ENCODE measurements at regions not wholly inside any gene's neighbourhood (a gene's known extent, or its start where the extent isn't known, plus 50 kb on each side); places are given as distances from the start of the nearest gene placed in this dataset.

DNA sequence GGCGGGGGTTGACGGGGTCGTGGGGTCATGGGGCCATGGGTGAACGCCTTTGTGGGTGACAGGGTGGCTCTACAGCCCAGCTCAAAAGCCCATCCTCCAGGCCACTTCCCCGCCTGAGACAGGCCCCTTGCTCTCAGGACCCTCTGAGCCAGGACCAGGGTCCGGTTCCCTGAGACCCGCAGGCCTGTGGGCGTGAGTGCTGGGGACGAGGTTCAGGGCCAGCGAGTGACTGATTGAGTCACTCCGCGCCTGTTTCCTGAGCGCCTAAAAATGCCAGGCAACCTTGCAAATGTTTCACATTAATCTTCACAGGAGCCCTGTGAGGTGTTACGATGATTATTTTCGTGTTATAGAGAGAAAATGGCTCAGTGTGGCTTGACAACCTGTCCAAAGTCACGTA lies 97.8 kb downstream of the ZNF674 start:
- peak in 1 of 11 donors; percentile 1 for DNase-seq (ENCODE audit: extremely low read depth in 1 of 11, low read depth in 9 of 11, low spot score in 4 of 11)

DNA sequence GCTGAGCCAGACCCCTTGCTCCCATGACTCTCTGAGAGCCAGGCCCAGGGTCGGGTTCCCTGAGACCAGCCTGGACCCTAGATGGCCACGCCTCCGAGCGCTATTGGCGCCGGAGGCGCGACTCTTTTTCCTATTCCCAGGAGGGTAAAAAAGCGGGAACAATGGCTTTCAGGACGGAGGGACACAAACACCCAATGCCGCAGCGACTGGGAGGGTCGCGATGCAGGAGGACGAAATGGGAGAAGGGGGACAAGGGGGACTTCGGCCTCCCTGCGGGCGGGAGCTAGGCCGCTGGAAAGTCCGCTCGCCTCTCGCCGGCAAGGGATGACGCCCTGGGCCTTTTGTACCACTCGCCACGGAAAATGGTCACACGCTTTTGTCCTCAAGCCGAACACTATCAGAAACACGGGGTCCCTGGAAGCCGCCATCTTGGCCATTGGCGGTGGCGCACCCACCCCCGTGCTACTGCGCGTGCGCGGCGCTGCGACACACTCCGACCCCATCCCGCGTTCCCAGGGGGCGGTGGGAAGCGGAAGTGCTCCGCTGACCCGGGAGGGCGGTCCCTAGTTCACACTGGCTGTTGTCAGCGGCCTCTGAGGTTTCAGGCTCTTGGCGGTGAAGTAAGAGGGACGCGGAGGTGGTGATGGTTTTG lies 98.4 kb downstream of the ZNF674 start:
- peak; percentile 53 to 84 (median 75) for DNase-seq (ENCODE audit: extremely low read depth in 1 of 11, low read depth in 9 of 11, low spot score in 4 of 11)

DNA sequence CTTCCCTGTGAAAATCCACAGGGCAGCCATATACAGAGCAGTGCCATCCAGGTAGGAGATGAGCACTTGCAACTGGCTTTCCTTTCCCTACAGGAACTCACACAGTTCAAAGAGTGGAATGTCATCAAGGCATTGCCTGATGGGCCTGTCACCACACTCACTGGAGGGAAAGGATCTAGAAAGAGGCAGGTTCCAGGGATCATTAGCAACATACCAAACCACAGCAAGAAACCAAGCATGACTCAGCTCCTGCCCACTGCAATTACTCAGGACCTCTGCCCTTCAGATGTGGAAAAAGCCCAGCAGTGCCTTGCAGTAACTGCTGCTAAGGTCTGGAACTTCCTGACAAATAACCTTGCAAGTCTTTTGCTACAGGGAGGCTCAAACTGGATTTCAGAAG lies 101.2 kb downstream of the ZNF674 start:
- DNase-seq (ENCODE audit: extremely low read depth in 1 of 11, low read depth in 9 of 11, low spot score in 4 of 11): no peak

DNA sequence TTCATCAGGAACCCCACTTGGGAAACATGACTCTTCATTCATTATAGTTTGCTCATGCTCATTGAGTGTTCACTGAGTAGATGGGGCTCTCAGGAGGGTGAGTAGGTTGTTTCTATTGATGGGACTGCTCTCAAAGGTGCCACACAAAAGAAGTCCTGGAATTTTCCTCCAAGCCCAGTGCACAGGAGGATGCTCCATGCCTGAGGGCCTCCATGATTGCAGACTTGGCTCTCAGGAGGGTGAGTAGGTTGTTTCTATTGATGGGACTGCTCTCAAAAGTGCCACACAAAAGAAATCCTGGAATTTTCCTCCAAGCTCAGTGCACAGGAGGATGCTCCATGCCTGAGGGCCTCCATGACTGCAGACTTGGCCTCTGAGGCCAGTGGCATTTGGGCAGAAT lies 108.5 kb downstream of the ZNF674 start:
- no peak for DNase-seq (ENCODE audit: extremely low read depth in 1 of 11, low read depth in 9 of 11, low spot score in 4 of 11)

DNA sequence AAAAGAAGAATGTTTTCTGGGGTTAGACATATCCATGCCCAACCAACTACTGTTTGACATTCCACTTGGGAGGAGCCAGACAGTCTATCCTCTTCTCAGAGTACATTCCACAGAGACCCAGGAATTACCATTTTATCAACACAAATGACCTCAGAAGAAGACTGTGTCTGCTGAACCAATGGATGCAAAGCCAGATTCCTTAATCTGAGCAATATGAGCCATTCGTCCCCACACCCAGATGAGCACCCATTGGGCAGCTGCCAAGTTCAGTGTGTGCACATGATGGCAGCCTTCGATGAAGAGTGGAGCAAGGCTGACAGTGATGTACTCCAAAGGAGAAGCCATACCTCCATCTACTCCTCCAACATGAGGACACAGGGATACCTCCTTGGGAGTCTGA lies 111.3 kb downstream of the ZNF674 start:
- no peak for DNase-seq (ENCODE audit: extremely low read depth in 1 of 11, low read depth in 9 of 11, low spot score in 4 of 11)

DNA sequence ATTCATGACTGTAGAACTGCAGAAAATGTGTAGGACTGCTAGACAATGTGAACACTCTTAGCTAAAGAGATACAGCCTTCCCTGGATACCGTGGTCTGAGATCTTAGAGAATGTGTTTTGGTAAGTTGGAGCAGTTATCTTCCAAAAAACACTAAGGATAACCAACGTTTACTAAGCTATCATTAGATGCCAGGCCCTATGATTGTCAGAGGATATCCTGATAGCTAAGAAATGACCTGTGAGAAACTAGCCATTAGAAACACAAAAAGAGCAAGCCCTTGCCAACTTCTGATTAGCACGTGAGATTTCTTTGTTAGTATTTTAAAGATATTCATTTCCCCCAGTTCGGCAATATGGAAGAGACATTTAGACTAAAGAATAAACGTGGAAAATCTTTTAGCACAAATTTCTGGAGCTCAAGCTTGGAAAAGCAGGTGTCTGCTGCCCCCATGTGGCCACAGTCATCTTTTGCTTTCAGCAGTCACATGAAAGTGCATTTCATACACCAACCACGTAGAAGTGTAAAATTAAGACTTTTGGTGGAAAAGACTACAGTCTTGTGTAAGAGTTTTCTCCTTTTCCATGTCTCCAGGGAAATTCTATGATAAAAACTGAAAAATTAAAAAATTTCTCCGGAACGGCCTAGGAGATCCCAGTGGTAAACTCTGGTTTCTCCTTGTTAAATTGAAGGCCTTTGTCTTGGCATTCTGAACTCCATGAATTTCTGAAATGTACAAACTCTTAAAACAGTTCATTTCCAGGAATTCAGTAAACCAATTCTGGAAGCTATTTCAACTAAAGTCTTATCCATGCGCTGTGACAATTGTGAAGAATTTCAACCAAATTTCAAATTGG lies 136.4 kb downstream of the ZNF674 start:
- peak in 10 of 11 donors; percentile 29 to 61 (median 40) for DNase-seq (ENCODE audit: extremely low read depth in 1 of 11, low read depth in 9 of 11, low spot score in 4 of 11)

DNA sequence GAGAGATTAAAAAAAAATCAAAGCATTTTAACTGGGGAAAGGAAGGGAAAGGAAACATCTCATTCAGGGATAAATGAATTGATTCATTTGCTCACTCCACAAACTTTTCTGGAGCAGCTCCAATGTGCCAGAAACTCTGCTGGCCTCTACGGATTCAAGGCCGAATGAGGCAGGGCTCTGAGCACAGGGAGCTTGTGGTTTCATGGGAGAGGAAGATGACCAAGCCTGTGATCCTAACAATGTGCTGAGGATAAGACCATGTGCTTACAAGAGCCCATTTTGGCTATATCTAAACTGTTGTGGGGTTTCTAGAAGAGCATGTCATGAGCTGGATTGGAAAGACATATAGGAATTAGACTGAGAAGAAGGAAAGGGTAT lies 137.5 kb downstream of the ZNF674 start:
- no peak for DNase-seq (ENCODE audit: extremely low read depth in 1 of 11, low read depth in 9 of 11, low spot score in 4 of 11)

DNA sequence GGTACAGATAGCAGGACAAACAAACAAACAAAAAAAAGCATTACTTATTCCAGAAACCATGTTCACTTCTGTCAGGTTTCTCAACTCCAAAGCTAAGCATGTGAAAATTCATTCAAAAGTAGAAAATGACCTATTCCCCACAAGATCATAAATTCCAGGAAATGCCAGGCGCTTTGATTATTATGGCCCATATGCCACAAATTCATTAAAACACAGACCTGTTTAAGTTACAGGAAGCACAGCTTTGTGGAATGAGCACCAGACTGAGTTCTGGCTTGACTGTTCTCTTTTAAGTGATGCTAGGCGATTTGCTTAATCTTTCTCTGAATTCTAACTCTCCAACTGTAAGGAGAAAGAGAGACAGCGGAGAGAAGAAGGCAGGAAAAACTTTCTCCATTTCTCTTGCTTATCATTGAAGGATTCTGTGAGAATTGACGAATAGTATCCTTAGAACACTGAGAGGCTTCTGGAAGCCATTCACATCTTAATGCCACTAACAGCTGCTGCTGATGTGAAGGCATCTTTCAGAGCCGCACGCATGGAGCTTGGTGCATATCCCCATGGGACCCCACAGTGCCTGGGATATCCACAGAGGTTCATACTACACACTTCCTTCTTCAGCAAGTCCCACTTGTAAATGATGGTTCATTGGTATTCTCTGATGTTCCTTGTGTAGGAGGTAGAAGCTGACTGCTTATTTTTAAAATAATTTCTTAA lies 138.0 kb downstream of the ZNF674 start:
- DNase-seq (ENCODE audit: extremely low read depth in 1 of 11, low read depth in 9 of 11, low spot score in 4 of 11): no peak

DNA sequence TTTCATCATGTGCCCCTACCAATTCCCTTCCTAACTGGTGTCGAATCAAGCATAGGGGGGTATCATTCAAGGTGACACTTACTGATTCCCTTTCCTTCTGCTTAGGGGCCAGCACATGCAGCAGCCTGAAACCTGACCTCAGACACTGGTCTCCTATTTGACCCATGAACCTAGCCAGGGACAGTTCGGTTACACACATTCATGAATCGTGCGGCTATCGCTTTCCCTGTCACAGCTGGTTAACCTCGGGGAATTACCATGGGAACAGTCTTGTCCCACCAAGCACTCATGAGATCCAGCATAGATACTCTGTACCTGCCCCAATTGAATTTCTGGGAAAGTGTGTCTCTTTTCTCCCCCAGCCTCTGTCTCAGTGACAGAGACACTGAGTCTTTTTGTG lies 140.4 kb downstream of the ZNF674 start:
- peak in 8 of 11 donors; percentile 13 to 59 (median 38) for DNase-seq (ENCODE audit: extremely low read depth in 1 of 11, low read depth in 9 of 11, low spot score in 4 of 11)

DNA sequence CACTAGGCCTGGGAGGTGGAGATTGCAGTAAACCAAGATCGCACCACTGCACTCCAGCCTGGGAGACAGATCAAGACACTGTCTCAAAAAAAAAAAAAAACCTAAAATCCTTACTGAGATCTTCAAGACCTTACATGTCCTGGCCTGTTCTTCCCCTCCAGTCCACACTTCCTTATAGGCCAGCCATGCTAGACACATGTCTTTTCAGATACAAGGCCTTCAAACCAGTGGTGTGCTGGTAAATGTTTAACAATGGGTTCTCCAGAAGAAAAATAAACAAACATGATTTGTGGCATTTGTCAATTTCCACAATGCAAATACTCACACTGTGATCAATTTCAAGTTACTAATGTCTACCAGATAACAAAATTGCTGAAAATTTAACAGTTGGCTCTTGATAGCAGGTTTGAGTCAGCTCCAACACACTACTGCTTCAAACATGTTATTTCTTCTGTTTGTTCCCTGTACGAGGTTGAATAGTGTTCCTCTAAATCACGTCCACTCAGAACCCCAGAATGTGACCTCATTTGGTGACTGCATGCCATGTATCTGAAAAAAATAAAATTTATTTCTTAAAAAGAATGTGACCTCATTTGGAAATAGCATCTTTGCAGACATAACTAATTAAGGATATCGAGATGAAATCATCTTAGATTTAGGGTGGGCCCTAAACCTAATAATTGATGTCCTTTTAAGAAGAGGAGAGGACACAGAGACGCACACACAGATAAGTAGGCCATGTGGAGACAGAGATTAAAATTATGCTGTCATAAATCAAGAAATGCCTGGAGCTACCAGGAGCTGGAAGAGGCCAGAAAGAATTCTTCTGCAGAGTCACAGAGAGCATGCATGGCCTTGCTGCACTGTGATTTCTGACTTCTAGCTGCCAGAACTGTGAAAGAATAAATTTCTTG lies 144.4 kb downstream of the ZNF674 start:
- no peak for DNase-seq (ENCODE audit: extremely low read depth in 1 of 11, low read depth in 9 of 11, low spot score in 4 of 11)

DNA sequence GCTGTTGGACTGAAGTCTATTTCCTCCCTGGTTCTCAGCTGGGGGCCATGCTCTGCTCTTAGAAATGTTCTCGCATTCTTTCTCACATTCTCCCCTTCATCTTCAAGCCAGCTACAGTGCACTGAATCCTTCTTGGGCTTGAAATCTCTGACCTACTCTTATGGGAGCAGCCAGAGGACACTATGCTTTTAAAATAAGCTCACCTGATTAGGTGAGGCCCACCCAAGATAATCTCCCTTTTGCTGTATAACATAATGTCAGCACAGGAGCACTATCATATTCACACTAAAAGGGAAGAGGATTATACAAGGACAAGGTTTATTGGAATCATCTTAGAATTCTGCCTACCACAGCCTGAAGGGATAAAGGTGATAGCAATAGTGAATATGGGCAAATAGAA lies 146.3 kb downstream of the ZNF674 start:
- no peak for DNase-seq (ENCODE audit: extremely low read depth in 1 of 11, low read depth in 9 of 11, low spot score in 4 of 11)

DNA sequence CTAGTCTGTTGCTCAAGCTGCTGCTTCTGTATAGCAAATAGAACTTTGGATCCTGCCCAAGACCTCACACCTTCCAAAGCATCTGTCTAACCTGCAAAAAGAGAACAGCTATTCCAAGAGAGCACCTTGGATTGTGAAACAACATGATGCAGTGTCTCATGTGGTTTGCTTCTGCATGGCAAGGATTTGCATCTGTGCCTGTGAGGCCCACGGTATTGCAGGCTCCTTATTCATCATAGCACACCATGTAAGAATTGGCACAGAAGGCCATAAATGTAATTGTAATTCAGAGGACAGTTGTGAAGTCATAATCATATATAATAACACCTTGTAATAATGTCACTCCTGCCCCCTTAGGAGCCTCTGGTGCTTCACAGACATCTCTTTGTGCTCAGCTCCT lies 147.1 kb downstream of the ZNF674 start:
- no peak for DNase-seq (ENCODE audit: extremely low read depth in 1 of 11, low read depth in 9 of 11, low spot score in 4 of 11)

DNA sequence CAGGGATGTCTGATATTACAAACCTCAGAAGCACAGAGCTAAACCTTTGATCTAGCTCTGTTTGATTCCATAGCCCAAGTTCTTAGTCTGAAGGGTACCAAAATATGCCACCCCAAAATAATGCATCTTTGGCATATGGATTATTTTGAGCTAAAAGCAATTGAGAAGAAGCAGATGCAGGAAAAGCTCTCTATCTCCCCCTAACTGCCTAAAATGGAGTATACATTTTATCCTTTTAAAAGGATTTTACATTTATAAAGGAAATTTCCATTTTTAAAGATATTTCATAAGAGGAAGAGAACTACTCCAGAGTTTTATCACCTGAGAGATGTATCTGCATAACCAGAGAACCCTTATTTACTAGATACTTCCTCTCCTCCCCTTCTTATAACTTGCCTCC lies 158.7 kb downstream of the ZNF674 start:
- no peak for DNase-seq (ENCODE audit: extremely low read depth in 1 of 11, low read depth in 9 of 11, low spot score in 4 of 11)

DNA sequence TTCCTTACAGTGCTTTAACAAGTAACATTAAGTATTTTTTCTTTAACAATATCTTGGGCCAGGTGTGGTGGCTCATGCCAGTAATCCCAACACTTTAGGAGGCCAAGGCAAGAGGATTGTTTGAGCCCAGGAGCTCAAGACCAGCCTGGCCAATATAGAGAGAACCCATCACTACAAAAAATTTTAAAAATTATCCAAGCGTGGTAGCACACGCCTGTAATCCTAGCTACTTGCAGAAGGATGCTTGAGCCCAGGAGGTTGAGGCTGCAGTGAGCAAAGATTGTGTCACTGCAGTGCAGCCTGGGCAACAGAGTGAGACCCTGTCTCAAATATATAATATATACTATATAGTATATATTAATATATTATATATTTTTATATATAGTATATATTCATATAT lies 162.2 kb downstream of the ZNF674 start:
- DNase-seq (ENCODE audit: extremely low read depth in 1 of 11, low read depth in 9 of 11, low spot score in 4 of 11): no peak

DNA sequence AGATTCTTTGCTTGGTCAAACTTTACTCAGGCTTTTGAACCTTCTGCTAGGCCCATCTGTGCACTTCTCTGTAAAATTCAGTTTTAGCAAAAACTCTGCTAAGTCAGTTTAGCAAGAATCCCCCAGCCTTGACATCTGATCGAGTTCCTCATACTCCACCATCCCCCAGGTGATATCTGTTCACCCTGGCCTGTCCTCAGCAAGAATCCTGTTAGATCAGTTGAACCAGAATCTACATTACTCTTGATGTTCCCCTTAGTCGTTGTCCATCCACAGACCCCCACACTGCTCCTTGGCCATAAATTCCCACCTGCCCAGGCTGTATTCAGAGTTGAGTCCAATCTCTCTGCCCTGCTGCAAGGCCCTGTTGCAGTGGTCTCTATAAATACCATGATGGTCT lies 162.6 kb downstream of the ZNF674 start:
- no peak for DNase-seq (ENCODE audit: extremely low read depth in 1 of 11, low read depth in 9 of 11, low spot score in 4 of 11)

DNA sequence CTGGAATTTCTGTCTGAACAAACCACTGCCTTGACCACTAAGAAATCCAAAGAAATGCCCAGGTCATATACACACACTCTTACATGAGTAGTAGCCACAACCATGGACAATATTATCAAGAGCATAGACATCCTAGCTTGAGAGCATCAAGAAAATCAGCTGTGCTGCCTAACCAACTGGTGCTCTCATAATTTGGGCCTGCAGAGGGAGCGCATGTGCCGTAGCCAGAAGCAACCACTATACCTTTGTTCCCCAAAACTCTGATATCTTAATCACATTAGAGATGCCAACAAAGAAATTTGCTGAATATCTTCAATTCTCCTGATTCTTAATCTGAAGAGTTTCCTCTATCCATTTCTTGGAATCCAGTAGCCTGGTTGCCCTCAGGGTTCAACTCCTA lies 163.6 kb downstream of the ZNF674 start:
- no peak for DNase-seq (ENCODE audit: extremely low read depth in 1 of 11, low read depth in 9 of 11, low spot score in 4 of 11)

DNA sequence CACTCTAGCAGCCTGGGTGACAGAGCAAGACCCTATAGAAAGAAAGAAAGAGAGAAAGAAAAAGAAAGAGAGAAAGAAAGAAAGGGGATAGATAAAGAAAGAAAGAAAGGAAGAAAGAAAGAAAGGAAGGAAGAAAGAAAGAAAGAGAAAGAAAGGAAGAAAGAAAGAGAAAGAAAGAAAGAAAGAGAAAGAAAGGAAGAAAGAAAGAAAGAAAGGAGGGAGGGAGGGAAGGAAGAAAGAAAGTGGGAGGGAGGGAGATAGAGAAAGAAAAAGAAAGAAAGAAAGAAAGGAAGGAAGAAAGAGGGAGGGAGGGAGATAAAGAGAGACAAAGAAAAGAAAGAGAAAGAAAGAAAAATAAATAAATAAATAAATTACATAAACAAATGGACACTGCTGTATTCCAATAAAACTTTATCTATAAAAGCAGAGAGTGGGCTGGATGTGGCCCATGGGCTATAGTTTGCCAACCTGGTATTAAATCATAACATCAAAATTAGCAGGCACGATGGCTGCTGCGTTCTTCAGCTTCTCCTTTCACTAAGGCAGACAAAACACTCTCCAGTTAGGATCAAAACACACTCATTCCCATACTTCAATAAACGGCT lies 165.0 kb downstream of the ZNF674 start:
- no peak for DNase-seq (ENCODE audit: extremely low read depth in 1 of 11, low read depth in 9 of 11, low spot score in 4 of 11)

DNA sequence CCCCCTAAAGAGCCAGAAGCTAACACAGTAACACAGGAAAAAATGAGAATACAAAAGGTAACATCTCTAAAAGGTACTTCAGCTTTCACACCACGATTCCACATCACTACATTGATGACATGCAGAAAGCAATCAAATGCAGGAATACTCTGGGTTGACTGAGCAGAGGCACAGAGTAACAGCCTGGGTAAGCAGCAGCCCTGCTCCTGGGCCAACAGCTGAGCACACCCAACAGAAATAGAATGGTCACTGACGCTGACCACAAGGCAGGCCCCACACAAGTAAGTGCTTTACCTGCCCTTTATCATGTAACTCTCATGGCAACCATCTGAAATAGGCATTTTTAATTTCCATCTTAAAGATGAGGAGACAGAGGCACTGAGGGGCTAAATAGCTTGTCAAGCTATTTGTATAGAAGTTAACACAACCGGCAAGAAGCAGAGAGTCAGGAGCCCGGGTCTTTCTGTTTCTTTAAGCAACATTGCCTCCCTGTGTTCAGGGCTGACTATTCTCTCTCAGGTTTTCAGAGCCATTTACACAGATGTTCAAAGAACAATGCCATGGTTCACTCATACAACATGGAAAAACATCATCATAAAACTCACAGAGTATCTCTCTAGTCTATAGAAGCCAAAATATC lies 168.9 kb downstream of the ZNF674 start:
- peak in 6 of 11 donors; percentile 14 to 32 (median 24) for DNase-seq (ENCODE audit: extremely low read depth in 1 of 11, low read depth in 9 of 11, low spot score in 4 of 11)
